Neuronal stem cell (in vitro differentiated cells): ENCODE measurements at regions not wholly inside any gene's neighbourhood (a gene's known extent, or its start where the extent isn't known, plus 50 kb on each side); places are given as distances from the start of the nearest gene placed in this dataset.

Experiments used
- DNase-seq: peaks from one replicate; pipeline ENCODE4 v3.0.0-alpha.2; 2013; ENCODE audit warnings: low spot score
- H2AFZ ChIP-seq: one replicate; pipeline ENCODE4 v1.6.1; 2013; ENCODE audit warnings: mild to moderate bottlenecking, low read length, inconsistent platforms
- H2AK5ac ChIP-seq: 2 replicates; pipeline ENCODE4 v1.6.1; 2013; ENCODE audit warnings: low read depth, mild to moderate bottlenecking, inconsistent platforms, low read length, moderate library complexity, mixed read lengths
- H2BK120ac ChIP-seq: 2 replicates; pipeline ENCODE4 v1.6.1; 2013; ENCODE audit warnings: low read depth, mild to moderate bottlenecking, inconsistent platforms, low read length, moderate library complexity, mixed read lengths
- H2BK12ac ChIP-seq: one replicate; pipeline ENCODE4 v1.6.1; 2013; ENCODE audit warnings: low read length, inconsistent platforms
- H2BK15ac ChIP-seq: 2 replicates; pipeline ENCODE4 v1.6.1; 2013; ENCODE audit warnings: mild to moderate bottlenecking, low read length, inconsistent platforms, mixed read lengths
- H2BK5ac ChIP-seq: one replicate; pipeline ENCODE4 v1.6.1; 2013; ENCODE audit warnings: inconsistent platforms, mild to moderate bottlenecking, low read length, moderate library complexity
- H3K14ac ChIP-seq: one replicate; pipeline ENCODE4 v1.6.1; 2013; ENCODE audit warnings: low read length, inconsistent platforms
- H3K18ac ChIP-seq: 2 replicates; pipeline ENCODE4 v1.6.1; 2013; ENCODE audit warnings: low read length, inconsistent platforms
- H3K23ac ChIP-seq: 2 replicates; pipeline ENCODE4 v1.6.1; 2013; ENCODE audit warnings: low read depth, mild to moderate bottlenecking, mixed read lengths, low read length, inconsistent platforms; ENCODE audit not compliant: poor library complexity
- H3K27ac ChIP-seq: replicated peaks from 3 replicates; pipeline ENCODE4 v1.5.1; 2013; ENCODE audit warnings: low read length, inconsistent platforms
- H3K27me3 ChIP-seq, 3 experiments: 2 replicates each; pipeline ENCODE4 v1.6.1; 2013; ENCODE audit warnings: low read length in 3 of 3, mild to moderate bottlenecking in 2 of 3, inconsistent platforms in 1 of 3, low read depth in 1 of 3, mixed read lengths in 1 of 3, moderate library complexity in 1 of 3; ENCODE audit not compliant: control insufficient read depth in 3 of 3, insufficient read depth in 3 of 3
- H3K36me3 ChIP-seq, 2 donors: replicated peaks in 1 of 2; 2 replicates each; pipeline ENCODE4 v1.6.1; 2013; ENCODE audit warnings: low read length in 2 of 2; ENCODE audit not compliant: control insufficient read depth in 2 of 2, insufficient read depth in 2 of 2
- H3K4ac ChIP-seq: 2 replicates; pipeline ENCODE4 v1.6.1; 2013; ENCODE audit warnings: inconsistent platforms, mild to moderate bottlenecking, low read length, moderate library complexity
- H3K4me1 ChIP-seq, 2 donors: 1 replicate in 1 of 2; 2 replicates in 1 of 2; pipeline ENCODE4 v1.6.1; 2013; ENCODE audit warnings: low read length in 2 of 2, low read depth in 1 of 2; ENCODE audit not compliant: control insufficient read depth in 2 of 2, insufficient read depth in 1 of 2
- H3K4me2 ChIP-seq: one replicate; pipeline ENCODE4 v1.6.1; 2013; ENCODE audit warnings: mild to moderate bottlenecking, low read length, inconsistent platforms; ENCODE audit not compliant: insufficient read depth, poor library complexity, severe bottlenecking
- H3K4me3 ChIP-seq, 2 donors: 2 replicates each; pipeline ENCODE4 v1.5.1; 2013; ENCODE audit warnings: low read length in 2 of 2, mild to moderate bottlenecking in 2 of 2, inconsistent platforms in 1 of 2, moderate library complexity in 1 of 2
- H3K79me1 ChIP-seq: one replicate; pipeline ENCODE4 v1.6.1; 2013; ENCODE audit warnings: low read depth, mild to moderate bottlenecking, inconsistent platforms, low read length, moderate library complexity
- H3K9ac ChIP-seq: one replicate; pipeline ENCODE4 v1.6.1; 2013; ENCODE audit warnings: mild to moderate bottlenecking, low read depth, low read length, inconsistent platforms; ENCODE audit not compliant: poor library complexity
- H3K9me3 ChIP-seq, 2 donors: replicated peaks in 1 of 2; 2 replicates each; pipeline versions ENCODE3 to v1.6.1; 2013; ENCODE audit warnings: low read length in 2 of 2, mild to moderate bottlenecking in 2 of 2, inconsistent platforms in 1 of 2, low read depth in 1 of 2, mixed read lengths in 1 of 2, moderate library complexity in 1 of 2; ENCODE audit not compliant: control insufficient read depth in 2 of 2, insufficient read depth in 1 of 2
- H4K8ac ChIP-seq: one replicate; pipeline ENCODE4 v1.6.1; 2013; ENCODE audit warnings: low read depth, mild to moderate bottlenecking, inconsistent platforms, low read length, moderate library complexity
- H4K91ac ChIP-seq: one replicate; pipeline ENCODE4 v1.6.1; 2013; ENCODE audit warnings: low read length, low read depth, mild to moderate bottlenecking, inconsistent platforms; ENCODE audit not compliant: poor library complexity
- WGBS, 2 donors: extraction: QIAGEN DNeasy Blood & Tissue Kit; methylation state at CpG; one replicate each; pipeline ENCODE4 v1.1.7; 2013; ENCODE audit warnings: missing lambda C conversion rate in 2 of 2, mixed read lengths in 1 of 2; ENCODE audit not compliant: insufficient read length in 2 of 2, insufficient replicate concordance in 1 of 2; ENCODE audit errors: extremely low coverage in 2 of 2; 5-methylcytosine and 5-hydroxymethylcytosine counted together

- H3K27ac ChIP-seq = no peak overlapping the region
- peak overlapping the region; percentile 58 for H3K18ac ChIP-seq
- H3K4me1 ChIP-seq = peaks cover 16 to 23% of the 10 kb centered on the region in 2 donors
- H2BK120ac ChIP-seq = no peak overlapping the region
- no peak overlapping the region for H2AFZ ChIP-seq
- H3K9ac ChIP-seq = no peak overlapping the region
- no peak overlapping the region for H3K4me3 ChIP-seq
- no peak overlapping the region for H4K91ac ChIP-seq
- H3K9me3 ChIP-seq = no peaks in the 10 kb centered on the region
- H4K8ac ChIP-seq = no peak overlapping the region
- H2BK12ac ChIP-seq = no peak overlapping the region
- H3K4me2 ChIP-seq = no peak overlapping the region
- no peak overlapping the region for H3K4ac ChIP-seq
- WGBS, 2 donors = no CpG with 5 or more reads among the region's 6 CpGs
- no peaks in the 10 kb centered on the region for H3K79me1 ChIP-seq
- no peak overlapping the region for H2BK15ac ChIP-seq
- H2AK5ac ChIP-seq = no peak overlapping the region
- no peak overlapping the region for H3K23ac ChIP-seq
- no peak overlapping the region for H2BK5ac ChIP-seq
- DNase-seq = no peak
- no peak overlapping the region for H3K14ac ChIP-seq
- peaks cover 0 to 4% (median 0%) of the 10 kb centered on the region in 3 experiments for H3K27me3 ChIP-seq
- H3K36me3 ChIP-seq = no peaks in the 10 kb centered on the region
These were observed 155.9 kb upstream of the SHB start for GRCh38 chr9:38224941-38225340.

GRCh38 chr9:38216572-38216971 is 147.5 kb upstream of the SHB start:
- Histone ChIP-seq H3K27ac (no peak overlapping the region), H3K27me3 (peaks cover 0 to 18% (median 0%) of the 10 kb centered on the region in 3 experiments), H3K4me3 (no peak overlapping the region), H3K4me2 (no peak overlapping the region), H2BK5ac (no peak overlapping the region), H2AFZ (no peak overlapping the region), H3K18ac (no peak overlapping the region), H3K4me1 (peaks cover 4% of the 10 kb centered on the region in 2 donors), H3K9ac (no peak overlapping the region), H3K4ac (no peak overlapping the region), H3K36me3 (no peaks in the 10 kb centered on the region), H2BK120ac (no peak overlapping the region), H4K91ac (no peak overlapping the region), H3K9me3 (no peaks in the 10 kb centered on the region), H3K23ac (no peak overlapping the region), H2BK12ac (no peak overlapping the region), H2BK15ac (no peak overlapping the region), H4K8ac (no peak overlapping the region), H3K79me1 (no peaks in the 10 kb centered on the region), H3K14ac (no peak overlapping the region), H2AK5ac (no peak overlapping the region)
- WGBS, 2 donors = no CpG with 5 or more reads among the region's 1 CpG
- no peak for DNase-seq

- Histone ChIP-seq H3K14ac (no peak overlapping the region), H3K4me3 (no peak overlapping the region), H3K27me3 (peaks cover 0 to 18% (median 0%) of the 10 kb centered on the region in 3 experiments), H2BK12ac (no peak overlapping the region), H3K36me3 (no peaks in the 10 kb centered on the region), H3K18ac (no peak overlapping the region), H3K79me1 (no peaks in the 10 kb centered on the region), H3K23ac (no peak overlapping the region), H3K27ac (no peak overlapping the region), H3K4me1 (peaks cover 4% of the 10 kb centered on the region in 2 donors), H2BK15ac (no peak overlapping the region), H2BK120ac (no peak overlapping the region), H3K9me3 (no peaks in the 10 kb centered on the region), H3K4ac (no peak overlapping the region), H2BK5ac (no peak overlapping the region), H2AFZ (no peak overlapping the region), H4K91ac (no peak overlapping the region), H4K8ac (no peak overlapping the region), H3K9ac (no peak overlapping the region), H2AK5ac (no peak overlapping the region), H3K4me2 (no peak overlapping the region)
- no CpG with 5 or more reads among the region's 3 CpGs for WGBS, 2 donors
- DNase-seq = no peak
These were observed 146.4 kb upstream of the SHB start for GRCh38 chr9:38215465-38215864.

- no CpG with 5 or more reads among the region's 2 CpGs for WGBS, 2 donors
- no peak overlapping the region for H2BK5ac ChIP-seq
- H3K4me2 ChIP-seq = no peak overlapping the region
- peaks cover 0 to 2% of the 10 kb centered on the region in 2 donors for H3K9me3 ChIP-seq
- no peak overlapping the region for H3K4ac ChIP-seq
- H3K27me3 ChIP-seq = peaks cover 0 to 18% (median 0%) of the 10 kb centered on the region in 3 experiments
- H2BK120ac ChIP-seq = no peak overlapping the region
- DNase-seq = no peak
- H3K4me1 ChIP-seq = peaks cover 4% of the 10 kb centered on the region in 2 donors
- H4K91ac ChIP-seq = no peak overlapping the region
- no peak overlapping the region for H3K9ac ChIP-seq
- H2BK12ac ChIP-seq = no peak overlapping the region
- H3K79me1 ChIP-seq = no peaks in the 10 kb centered on the region
- H3K18ac ChIP-seq = no peak overlapping the region
- H4K8ac ChIP-seq = no peak overlapping the region
- no peaks in the 10 kb centered on the region for H3K36me3 ChIP-seq
- H3K4me3 ChIP-seq = no peak overlapping the region
- H3K27ac ChIP-seq = no peak overlapping the region
- H3K14ac ChIP-seq = no peak overlapping the region
- H2AK5ac ChIP-seq = no peak overlapping the region
- no peak overlapping the region for H2BK15ac ChIP-seq
- no peak overlapping the region for H2AFZ ChIP-seq
- H3K23ac ChIP-seq = no peak overlapping the region
These were observed 145.4 kb upstream of the SHB start for GRCh38 chr9:38214432-38214831.
